Midbrain (tissue), 1 donor: ENCODE measurements at regions not wholly inside any gene's neighbourhood (a gene's known extent, or its start where the extent isn't known, plus 50 kb on each side); places are given as distances from the start of the nearest gene placed in this dataset.

ENCODE experiments used
- DNase-seq: peaks from one replicate; lab custom pipeline; 2025; lab: John Stamatoyannopoulos, UW

DNA sequence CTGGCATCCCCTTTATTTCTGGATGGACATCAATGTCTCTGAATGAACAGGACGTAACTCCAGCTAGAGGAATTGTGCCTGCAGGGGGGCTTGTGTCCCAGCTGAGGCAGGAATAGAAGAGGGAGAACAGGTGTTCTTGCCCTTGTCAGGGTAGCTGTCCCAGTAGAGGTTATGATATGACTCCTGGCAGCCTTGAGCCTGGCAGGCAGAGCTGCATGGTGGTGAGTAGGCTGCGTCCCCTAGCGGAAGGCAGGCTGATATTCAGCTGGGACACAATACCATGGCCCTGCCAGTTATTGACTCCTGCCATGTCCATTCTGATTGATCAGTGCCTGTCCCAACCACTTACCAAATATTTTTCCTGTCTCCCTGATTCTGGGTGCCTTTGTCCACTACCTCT, 197.2 kb downstream of the RAP2A start:
- DNase-seq, result no peak

- no peak for DNase-seq
Measured at GRCh38 chr13:97639236-97639635, 205.3 kb downstream of the RAP2A start.

- DNase-seq, result no peak
Measured at GRCh38 chr13:97640268-97640667, 206.3 kb downstream of the RAP2A start.

GRCh38 chr13:97648171-97648880, 214.4 kb downstream of the RAP2A start:
- DNase-seq, result no peak

GRCh38 chr13:97648881-97649224, 214.9 kb downstream of the RAP2A start:
- no peak for DNase-seq

DNA sequence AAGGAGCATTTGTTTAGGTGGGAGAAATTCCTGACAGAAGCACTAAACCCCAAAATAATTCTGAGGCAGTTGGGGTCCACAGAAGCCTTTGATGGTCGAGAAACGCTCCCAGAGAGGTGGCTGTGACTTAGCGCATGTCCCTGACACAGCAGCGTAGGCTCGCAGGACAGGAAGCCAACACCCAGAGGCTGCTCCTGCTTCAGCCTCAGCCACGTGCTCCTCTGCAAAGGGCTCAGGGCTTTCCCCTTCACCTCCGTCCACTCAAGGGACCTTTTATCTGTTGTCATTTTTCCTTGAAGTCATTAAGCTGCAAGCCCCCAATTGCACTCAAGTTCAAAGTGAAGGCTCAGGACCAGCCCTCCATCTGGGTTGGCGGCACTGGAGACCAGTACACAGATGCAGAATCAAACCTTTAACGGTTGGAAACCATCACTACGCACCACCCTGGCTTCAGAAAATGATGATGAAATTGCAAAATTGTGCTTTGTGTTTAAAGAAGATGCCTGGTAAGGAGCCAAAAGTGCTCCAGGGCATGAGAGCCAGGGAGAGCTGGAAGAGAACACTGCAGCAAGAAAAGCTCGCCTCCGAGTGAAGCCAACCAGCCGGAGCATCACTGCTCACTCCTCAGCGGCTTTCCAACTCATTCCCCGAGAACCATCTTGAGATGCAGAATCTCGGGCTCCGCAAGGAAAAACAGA, 219.6 kb downstream of the RAP2A start:
- no peak for DNase-seq

- DNase-seq, result no peak
Measured at GRCh38 chr13:97654236-97654635, 220.3 kb downstream of the RAP2A start.

GRCh38 chr13:97658556-97658955, 224.6 kb downstream of the RAP2A start:
- no peak for DNase-seq

GRCh38 chr13:97659602-97660001, 225.6 kb downstream of the RAP2A start:
- DNase-seq, result peak; percentile 14

- DNase-seq, result no peak
Measured at GRCh38 chr13:97660594-97661260, 226.8 kb downstream of the RAP2A start.

DNA sequence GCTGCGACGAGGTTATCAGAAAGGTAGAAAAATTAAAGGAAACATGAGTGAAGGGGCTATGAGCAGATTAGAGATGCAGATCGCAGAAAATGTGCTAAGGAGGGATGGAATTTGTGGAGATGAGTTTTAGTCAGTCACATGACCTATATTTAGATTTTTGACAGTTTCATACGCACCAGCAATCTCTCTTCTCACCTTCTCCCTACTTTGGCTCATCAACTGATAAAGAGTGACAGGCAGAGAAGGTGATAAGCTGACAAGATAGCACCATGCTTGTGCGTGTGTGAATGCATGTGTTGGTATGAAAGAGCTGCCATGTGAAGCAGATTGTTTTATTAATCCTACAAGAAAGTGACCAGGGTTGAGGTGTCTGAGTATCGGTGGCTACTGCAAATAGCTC, 252.6 kb downstream of the RAP2A start:
- no peak for DNase-seq

- no peak for DNase-seq
Measured at GRCh38 chr13:97692628-97693027, 258.7 kb downstream of the RAP2A start.

- DNase-seq, result no peak
Measured at GRCh38 chr13:97695684-97696083, 257.8 kb upstream of the IPO5 start.

DNA sequence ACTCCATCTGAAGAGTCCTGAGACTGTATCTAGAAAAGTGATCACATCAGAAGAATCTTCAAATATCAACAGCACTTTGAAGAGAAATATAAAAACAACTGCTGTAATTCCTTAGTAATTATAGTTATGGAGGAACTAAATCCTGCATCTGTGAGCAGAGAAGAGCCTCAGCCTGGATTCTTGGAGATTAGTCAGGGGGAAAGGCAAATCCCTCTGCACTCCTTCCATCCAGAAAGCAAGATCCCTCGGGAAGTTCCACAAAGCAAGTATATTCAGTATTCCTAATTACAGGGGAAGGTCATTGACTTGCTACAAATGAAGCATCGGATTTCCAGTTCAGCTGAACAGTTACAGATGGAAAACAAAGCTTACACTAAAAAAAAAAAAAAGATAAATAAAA, 256.6 kb upstream of the IPO5 start:
- no peak for DNase-seq

DNA sequence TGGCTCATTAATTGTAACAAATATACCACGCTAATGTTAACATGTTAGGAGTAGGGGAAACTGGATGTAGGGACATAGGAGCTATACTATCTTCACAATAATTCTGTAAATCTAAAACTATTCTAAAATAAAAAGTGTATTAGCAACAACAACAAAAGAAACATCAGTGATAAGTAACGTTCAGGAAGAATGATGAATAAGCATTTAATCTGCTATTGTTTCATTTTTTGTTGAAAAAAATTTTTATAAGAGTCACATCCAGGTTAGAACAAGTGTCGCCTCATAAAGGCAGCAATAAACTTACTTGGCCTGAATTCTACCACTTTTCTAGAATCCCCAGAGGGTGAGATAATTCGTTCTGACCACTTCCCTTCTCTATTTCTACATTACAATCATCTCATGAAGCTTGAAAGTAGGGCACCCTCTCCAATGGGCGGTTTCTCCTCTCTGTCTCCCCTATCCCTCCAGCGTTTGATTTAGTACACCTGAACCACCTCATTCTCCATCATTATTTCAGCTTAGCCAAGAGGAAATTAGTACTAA, 253.1 kb upstream of the IPO5 start:
- no peak for DNase-seq

GRCh38 chr13:97702614-97703013, 250.9 kb upstream of the IPO5 start:
- DNase-seq, result no peak

DNA sequence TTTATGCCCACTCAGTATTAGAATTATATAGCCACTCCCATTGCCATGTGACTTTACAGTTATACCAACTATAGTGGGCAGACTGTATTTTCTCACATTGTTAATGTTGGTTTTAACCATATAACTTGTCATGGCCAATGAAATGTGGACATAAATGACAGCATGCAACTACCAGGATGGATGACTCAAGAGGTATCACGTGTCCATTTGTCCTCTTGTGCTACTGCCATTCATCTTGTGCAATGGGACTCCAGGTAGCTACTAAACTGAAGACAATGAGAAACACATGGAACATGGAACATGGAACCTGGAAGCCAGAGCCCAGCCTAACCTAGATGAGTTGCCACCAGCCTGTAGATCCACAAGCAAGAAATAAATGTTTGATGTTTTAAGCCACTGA, 242.7 kb upstream of the IPO5 start:
- DNase-seq, result no peak

- DNase-seq, result no peak
Measured at GRCh38 chr13:97712770-97713169, 240.7 kb upstream of the IPO5 start.

GRCh38 chr13:97715763-97716162, 237.7 kb upstream of the IPO5 start:
- DNase-seq, result no peak

GRCh38 chr13:97716746-97717145, 236.7 kb upstream of the IPO5 start:
- DNase-seq, result no peak

DNA sequence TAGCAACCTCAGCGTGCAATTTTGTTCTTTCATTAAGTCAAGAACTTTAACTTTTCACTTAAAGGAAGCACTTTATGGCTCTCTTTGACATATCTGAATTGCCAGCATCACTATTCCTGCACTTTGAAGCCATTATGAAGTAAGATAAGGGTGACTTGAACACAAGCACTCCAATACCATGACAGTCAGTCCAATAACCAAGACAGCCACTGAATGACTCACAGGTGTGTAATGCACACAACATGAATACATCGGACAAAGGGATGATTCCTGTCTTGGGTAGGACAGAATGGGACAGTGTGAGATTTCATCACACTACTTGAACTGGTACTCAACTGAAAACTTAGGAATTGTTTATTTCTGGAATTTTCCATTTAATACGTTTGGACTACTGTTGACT, 233.7 kb upstream of the IPO5 start:
- no peak for DNase-seq

DNA sequence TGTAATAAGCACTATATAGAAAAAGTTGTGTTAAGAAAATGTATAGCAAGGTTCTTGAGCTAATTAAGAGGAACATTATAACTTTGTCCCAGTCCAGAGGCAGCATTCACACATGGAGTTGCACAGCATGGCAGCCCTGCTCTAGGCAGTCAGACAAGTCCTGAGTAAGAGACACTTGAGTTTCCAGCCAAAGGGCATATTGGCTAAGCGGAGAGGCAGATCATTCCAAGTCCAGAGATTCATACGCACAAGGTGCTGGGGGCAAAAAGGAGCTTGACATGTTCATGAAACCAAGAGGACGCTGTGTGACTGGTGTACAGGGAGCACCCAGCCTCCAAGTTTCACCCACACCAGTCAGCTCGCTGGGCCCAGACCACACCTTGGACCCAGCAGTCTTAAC, 232.6 kb upstream of the IPO5 start:
- DNase-seq, result no peak

GRCh38 chr13:97723655-97724054, 229.8 kb upstream of the IPO5 start:
- DNase-seq, result no peak
